ENCODE measurements at regions not wholly inside any gene's neighbourhood (a gene's known extent, or its start where the extent isn't known, plus 50 kb on each side); places are given as distances from the start of the nearest gene placed in this dataset.

GRCh38 chr1:229984310-229984991 lies 82.6 kb upstream of the GALNT2 start:
- no peaks in the 10 kb centered on the region for H3K27me3 ChIP-seq
- H3K9me3 ChIP-seq = no peaks in the 10 kb centered on the region
- no peak overlapping the region for H3K4me3 ChIP-seq (ENCODE audit: low read depth in 1 of 2, low read length in 1 of 2)
- no peaks in the 10 kb centered on the region for H3K36me3 ChIP-seq
- H3K4me1 ChIP-seq (ENCODE audit: control insufficient read depth in 1 of 2, insufficient read depth in 1 of 2, low read depth in 1 of 2, low read length in 1 of 2) = no peaks in the 10 kb centered on the region
- no peak overlapping the region for H3K27ac ChIP-seq
- TF ChIP-seq CTCF (IDR thresholded peaks at IDR 0.05) = no peak

- no peak for TF ChIP-seq CTCF (IDR thresholded peaks at IDR 0.05)
These were observed 81.9 kb upstream of the GALNT2 start for GRCh38 chr1:229984992-229985612.

GRCh38 chr1:229985613-229986010 lies 81.4 kb upstream of the GALNT2 start:
- Histone ChIP-seq H3K4me1 (ENCODE audit: control insufficient read depth in 1 of 2, insufficient read depth in 1 of 2, low read depth in 1 of 2, low read length in 1 of 2) (no peaks in the 10 kb centered on the region), H3K4me3 (ENCODE audit: low read depth in 1 of 2, low read length in 1 of 2) (no peak overlapping the region), H3K9me3 (no peaks in the 10 kb centered on the region), H3K36me3 (no peaks in the 10 kb centered on the region), H3K27ac (no peak overlapping the region), H3K27me3 (no peaks in the 10 kb centered on the region)
- TF ChIP-seq CTCF (IDR thresholded peaks at IDR 0.05) = no peak

More at GRCh38 chr1:229984992-229985612, 81.9 kb upstream of the GALNT2 start:
- no peak overlapping the region for H3K27ac ChIP-seq
- H3K36me3 ChIP-seq = no peaks in the 10 kb centered on the region
- H3K4me1 ChIP-seq (ENCODE audit: control insufficient read depth in 1 of 2, insufficient read depth in 1 of 2, low read depth in 1 of 2, low read length in 1 of 2) = no peaks in the 10 kb centered on the region
- H3K9me3 ChIP-seq = no peaks in the 10 kb centered on the region
- H3K4me3 ChIP-seq (ENCODE audit: low read depth in 1 of 2, low read length in 1 of 2) = no peak overlapping the region
- no peaks in the 10 kb centered on the region for H3K27me3 ChIP-seq

- Histone ChIP-seq H3K27ac (no peak overlapping the region), H3K9me3 (no peaks in the 10 kb centered on the region), H3K36me3 (no peaks in the 10 kb centered on the region), H3K4me3 (ENCODE audit: low read depth in 1 of 2, low read length in 1 of 2) (no peak overlapping the region), H3K27me3 (no peaks in the 10 kb centered on the region), H3K4me1 (ENCODE audit: control insufficient read depth in 1 of 2, insufficient read depth in 1 of 2, low read depth in 1 of 2, low read length in 1 of 2) (no peaks in the 10 kb centered on the region)
- no peak for TF ChIP-seq CTCF (IDR thresholded peaks at IDR 0.05)
These were observed 80.2 kb upstream of the GALNT2 start for GRCh38 chr1:229986737-229987337.

GRCh38 chr1:229987953-229988352 lies 79.1 kb upstream of the GALNT2 start:
- Histone ChIP-seq H3K4me3 (ENCODE audit: low read depth in 1 of 2, low read length in 1 of 2) (no peak overlapping the region), H3K27ac (no peak overlapping the region), H3K9me3 (no peaks in the 10 kb centered on the region), H3K4me1 (ENCODE audit: control insufficient read depth in 1 of 2, insufficient read depth in 1 of 2, low read depth in 1 of 2, low read length in 1 of 2) (no peaks in the 10 kb centered on the region), H3K36me3 (no peaks in the 10 kb centered on the region), H3K27me3 (no peaks in the 10 kb centered on the region)
- TF ChIP-seq CTCF (IDR thresholded peaks at IDR 0.05) = no peak
